ENCODE measurements at regions not wholly inside any gene's neighbourhood (a gene's known extent, or its start where the extent isn't known, plus 50 kb on each side); places are given as distances from the start of the nearest gene placed in this dataset.

DNA sequence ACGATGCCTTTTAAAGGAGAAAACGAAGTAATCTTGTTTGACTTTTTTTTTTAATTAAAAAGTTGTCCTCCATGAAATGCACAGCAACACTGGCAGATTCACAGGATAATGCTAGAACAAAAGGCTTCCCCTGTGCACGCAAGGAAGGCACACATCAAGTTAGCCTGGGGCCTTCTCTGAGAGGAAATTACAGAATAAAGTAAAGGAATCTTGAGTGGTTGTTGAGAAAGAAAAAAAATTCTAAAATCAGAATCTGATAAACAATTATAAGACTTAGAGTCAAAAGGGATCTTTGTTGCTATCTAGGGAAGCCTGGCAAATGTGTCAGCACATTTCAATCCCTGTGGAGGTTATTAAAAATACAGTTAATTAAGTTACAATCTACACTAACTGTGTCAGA, 946.0 kb downstream of the IGSF11 start:
- Histone ChIP-seq H2BK120ac (ENCODE audit: low read depth, low read length) (no peak overlapping the region), H3K4ac (ENCODE audit: low read depth in 1 of 2, low read length in 2 of 2) (no peak overlapping the region), H3K18ac (ENCODE audit: low read depth in 1 of 2, low read length in 2 of 2) (no peak overlapping the region), H2BK5ac (ENCODE audit: low read depth, low read length, poor library complexity, severe bottlenecking) (no peak overlapping the region), H2BK15ac (ENCODE audit: low read depth, poor library complexity, severe bottlenecking) (no peak overlapping the region), H3K79me1 (replicated peaks; ENCODE audit: low read length, poor library complexity, severe bottlenecking) (no peaks in the 10 kb centered on the region), H3K27me3 (ENCODE audit: control insufficient read depth in 1 of 2, insufficient read depth in 1 of 2, low read length in 2 of 2) (no peaks in the 10 kb centered on the region), H3K9me3 (ENCODE audit: control insufficient read depth, low read length) (peaks cover 13% of the 10 kb centered on the region), H4K8ac (ENCODE audit: low read length) (no peak overlapping the region), H4K91ac (ENCODE audit: low read length) (no peak overlapping the region), H3K4me3 (ENCODE audit: insufficient read depth in 1 of 2, low read depth in 1 of 2, low read length in 2 of 2) (no peak overlapping the region), H2BK12ac (ENCODE audit: low read length in 2 of 2) (no peak overlapping the region), H3K27ac (ENCODE audit: low read length, poor library complexity, severe bottlenecking) (no peak overlapping the region), H2AFZ (ENCODE audit: low read depth, low read length) (no peak overlapping the region), H3K36me3 (ENCODE audit: control insufficient read depth in 1 of 2, insufficient read depth in 2 of 2, low read depth in 1 of 2, low read length in 2 of 2) (no peaks in the 10 kb centered on the region), H3K14ac (ENCODE audit: low read length in 2 of 2) (no peak overlapping the region), H2AK5ac (ENCODE audit: low read length, severe bottlenecking) (no peak overlapping the region), H3K4me1 (ENCODE audit: control insufficient read depth, insufficient read depth, low read depth, low read length) (no peaks in the 10 kb centered on the region), H3K23ac (ENCODE audit: low read length in 2 of 2) (no peak overlapping the region), H3K9ac (ENCODE audit: low read length) (no peak overlapping the region), H3K4me2 (ENCODE audit: low read length, poor library complexity, severe bottlenecking) (no peak overlapping the region)
- WGBS, result 49% methylated on average over 3 of the region's 3 CpGs
- DNase-seq, result no peak

GRCh38 chr3:118089563-118089962, 945.1 kb downstream of the IGSF11 start:
- Histone ChIP-seq H3K36me3 (ENCODE audit: control insufficient read depth in 1 of 2, insufficient read depth in 2 of 2, low read depth in 1 of 2, low read length in 2 of 2) (no peaks in the 10 kb centered on the region), H2BK12ac (ENCODE audit: low read length in 2 of 2) (no peak overlapping the region), H2BK120ac (ENCODE audit: low read depth, low read length) (no peak overlapping the region), H2BK15ac (ENCODE audit: low read depth, poor library complexity, severe bottlenecking) (no peak overlapping the region), H3K4me2 (ENCODE audit: low read length, poor library complexity, severe bottlenecking) (no peak overlapping the region), H3K4me1 (ENCODE audit: control insufficient read depth, insufficient read depth, low read depth, low read length) (no peaks in the 10 kb centered on the region), H3K23ac (ENCODE audit: low read length in 2 of 2) (no peak overlapping the region), H4K91ac (ENCODE audit: low read length) (no peak overlapping the region), H3K4me3 (ENCODE audit: insufficient read depth in 1 of 2, low read depth in 1 of 2, low read length in 2 of 2) (no peak overlapping the region), H3K27me3 (ENCODE audit: control insufficient read depth in 1 of 2, insufficient read depth in 1 of 2, low read length in 2 of 2) (no peaks in the 10 kb centered on the region), H4K8ac (ENCODE audit: low read length) (no peak overlapping the region), H3K18ac (ENCODE audit: low read depth in 1 of 2, low read length in 2 of 2) (no peak overlapping the region), H3K79me1 (replicated peaks; ENCODE audit: low read length, poor library complexity, severe bottlenecking) (no peaks in the 10 kb centered on the region), H3K14ac (ENCODE audit: low read length in 2 of 2) (no peak overlapping the region), H3K4ac (ENCODE audit: low read depth in 1 of 2, low read length in 2 of 2) (no peak overlapping the region), H2AK5ac (ENCODE audit: low read length, severe bottlenecking) (no peak overlapping the region), H3K27ac (ENCODE audit: low read length, poor library complexity, severe bottlenecking) (no peak overlapping the region), H3K9ac (ENCODE audit: low read length) (no peak overlapping the region), H2BK5ac (ENCODE audit: low read depth, low read length, poor library complexity, severe bottlenecking) (no peak overlapping the region), H2AFZ (ENCODE audit: low read depth, low read length) (no peak overlapping the region), H3K9me3 (ENCODE audit: control insufficient read depth, low read length) (peaks cover 18% of the 10 kb centered on the region)
- DNase-seq, result peak; percentile 24
- WGBS, result 68% methylated on average over 1 of the region's 1 CpG

GRCh38 chr3:118097226-118097625, 937.4 kb downstream of the IGSF11 start:
- Histone ChIP-seq H3K4me2 (ENCODE audit: low read length, poor library complexity, severe bottlenecking) (no peak overlapping the region), H3K27ac (ENCODE audit: low read length, poor library complexity, severe bottlenecking) (no peak overlapping the region), H2BK5ac (ENCODE audit: low read depth, low read length, poor library complexity, severe bottlenecking) (no peak overlapping the region), H3K23ac (ENCODE audit: low read length in 2 of 2) (no peak overlapping the region), H2BK12ac (ENCODE audit: low read length in 2 of 2) (no peak overlapping the region), H3K4me3 (ENCODE audit: insufficient read depth in 1 of 2, low read depth in 1 of 2, low read length in 2 of 2) (no peak overlapping the region), H3K36me3 (ENCODE audit: control insufficient read depth in 1 of 2, insufficient read depth in 2 of 2, low read depth in 1 of 2, low read length in 2 of 2) (no peaks in the 10 kb centered on the region), H4K8ac (ENCODE audit: low read length) (no peak overlapping the region), H3K9me3 (ENCODE audit: control insufficient read depth, low read length) (peaks cover 12% of the 10 kb centered on the region), H3K14ac (ENCODE audit: low read length in 2 of 2) (no peak overlapping the region), H3K27me3 (ENCODE audit: control insufficient read depth in 1 of 2, insufficient read depth in 1 of 2, low read length in 2 of 2) (no peaks in the 10 kb centered on the region), H2BK15ac (ENCODE audit: low read depth, poor library complexity, severe bottlenecking) (no peak overlapping the region), H3K9ac (ENCODE audit: low read length) (no peak overlapping the region), H2BK120ac (ENCODE audit: low read depth, low read length) (no peak overlapping the region), H3K79me1 (replicated peaks; ENCODE audit: low read length, poor library complexity, severe bottlenecking) (no peaks in the 10 kb centered on the region), H2AK5ac (ENCODE audit: low read length, severe bottlenecking) (no peak overlapping the region), H3K4me1 (ENCODE audit: control insufficient read depth, insufficient read depth, low read depth, low read length) (no peaks in the 10 kb centered on the region), H3K4ac (ENCODE audit: low read depth in 1 of 2, low read length in 2 of 2) (no peak overlapping the region), H3K18ac (ENCODE audit: low read depth in 1 of 2, low read length in 2 of 2) (no peak overlapping the region), H2AFZ (ENCODE audit: low read depth, low read length) (no peak overlapping the region), H4K91ac (ENCODE audit: low read length) (no peak overlapping the region)
- WGBS, result 85% methylated on average over 2 of the region's 2 CpGs
- no peak for DNase-seq

GRCh38 chr3:118097660-118098059, 937.0 kb downstream of the IGSF11 start:
- Histone ChIP-seq H3K14ac (ENCODE audit: low read length in 2 of 2) (no peak overlapping the region), H4K91ac (ENCODE audit: low read length) (no peak overlapping the region), H2BK120ac (ENCODE audit: low read depth, low read length) (no peak overlapping the region), H4K8ac (ENCODE audit: low read length) (no peak overlapping the region), H3K18ac (ENCODE audit: low read depth in 1 of 2, low read length in 2 of 2) (no peak overlapping the region), H3K9ac (ENCODE audit: low read length) (no peak overlapping the region), H3K79me1 (replicated peaks; ENCODE audit: low read length, poor library complexity, severe bottlenecking) (no peaks in the 10 kb centered on the region), H3K36me3 (ENCODE audit: control insufficient read depth in 1 of 2, insufficient read depth in 2 of 2, low read depth in 1 of 2, low read length in 2 of 2) (no peaks in the 10 kb centered on the region), H3K4me1 (ENCODE audit: control insufficient read depth, insufficient read depth, low read depth, low read length) (no peaks in the 10 kb centered on the region), H3K27ac (ENCODE audit: low read length, poor library complexity, severe bottlenecking) (no peak overlapping the region), H3K9me3 (ENCODE audit: control insufficient read depth, low read length) (peaks cover 8% of the 10 kb centered on the region), H2BK12ac (ENCODE audit: low read length in 2 of 2) (no peak overlapping the region), H2BK15ac (ENCODE audit: low read depth, poor library complexity, severe bottlenecking) (no peak overlapping the region), H3K4me3 (ENCODE audit: insufficient read depth in 1 of 2, low read depth in 1 of 2, low read length in 2 of 2) (no peak overlapping the region), H2BK5ac (ENCODE audit: low read depth, low read length, poor library complexity, severe bottlenecking) (no peak overlapping the region), H3K23ac (ENCODE audit: low read length in 2 of 2) (no peak overlapping the region), H3K4me2 (ENCODE audit: low read length, poor library complexity, severe bottlenecking) (no peak overlapping the region), H3K27me3 (ENCODE audit: control insufficient read depth in 1 of 2, insufficient read depth in 1 of 2, low read length in 2 of 2) (no peaks in the 10 kb centered on the region), H2AK5ac (ENCODE audit: low read length, severe bottlenecking) (no peak overlapping the region), H2AFZ (ENCODE audit: low read depth, low read length) (no peak overlapping the region), H3K4ac (ENCODE audit: low read depth in 1 of 2, low read length in 2 of 2) (no peak overlapping the region)
- WGBS, result no CpG with 5 or more reads among the region's 1 CpG
- DNase-seq, result no peak

Data from mesenchymal stem cell (in vitro differentiated cells and primary cell).